T-cell (primary cell): ENCODE measurements at regions not wholly inside any gene's neighbourhood (a gene's known extent, or its start where the extent isn't known, plus 50 kb on each side); places are given as distances from the start of the nearest gene placed in this dataset.
A peak's percentile ranks its signal among the peaks of the same experiment; 100 is the strongest.

ENCODE experiments used
- ATAC-seq, 4 experiments: fragments of 200-7000 bp in 3 of 4; fragments of 150-1000 bp in 1 of 4; cut with Tn5 transposase; replicated peaks in 1 of 4; 1 replicate in 3 of 4; 2 replicates in 1 of 4; pipeline ENCODE4 v1.10.0; 2021; ENCODE audit warnings: moderate library complexity in 3 of 4, mild to moderate bottlenecking in 2 of 4, moderate number of reproducible peaks in 1 of 4
- CTCF ChIA-PET, 2 donors: fragments of 300-600 bp; sonication (Branson Sonifier 250); formaldehyde crosslinking; loops; one replicate each; lab custom pipeline; 2022; ENCODE audit warnings: antibody characterized with exemption in 2 of 2; lab: Charles Lee
- POLR2A ChIA-PET, 2 donors: fragments of 300-600 bp; sonication (Branson Sonifier 250); formaldehyde crosslinking; loops; one replicate each; lab custom pipeline; 2022; ENCODE audit warnings: antibody characterized with exemption in 2 of 2; lab: Charles Lee
- DNase-seq, 35 experiments: peaks; one replicate each; pipeline versions ENCODE4 v3.0.0 to v3.0.0-alpha.2; 2013 to 2023
- H3K27ac ChIP-seq: one replicate; pipeline ENCODE4 v1.5.1; 2013; ENCODE audit warnings: low read length
- H3K27me3 ChIP-seq, 2 experiments: replicated peaks in 1 of 2; 1 replicate in 1 of 2; 2 replicates in 1 of 2; pipeline versions ENCODE4 v1.6.1 to v1.7.0; 2013; ENCODE audit warnings: low read length in 1 of 2, mixed read lengths in 1 of 2; ENCODE audit not compliant: control insufficient read depth in 2 of 2, insufficient read depth in 2 of 2; ENCODE audit errors: extremely low read depth in 1 of 2
- H3K36me3 ChIP-seq, 2 donors: 1 replicate in 1 of 2; 2 replicates in 1 of 2; pipeline versions ENCODE4 v1.6.1 to v1.7.0; 2013; ENCODE audit warnings: low read length in 1 of 2; ENCODE audit not compliant: control insufficient read depth in 2 of 2, insufficient read depth in 1 of 2; ENCODE audit errors: extremely low read depth in 1 of 2
- H3K4me1 ChIP-seq, 2 experiments: 1 replicate in 1 of 2; 2 replicates in 1 of 2; pipeline versions ENCODE4 v1.6.1 to v1.7.0; 2013; ENCODE audit warnings: low read length in 2 of 2, mixed read lengths in 1 of 2; ENCODE audit not compliant: insufficient read depth in 2 of 2, control insufficient read depth in 1 of 2; ENCODE audit errors: extremely low read depth in 1 of 2
- H3K4me3 ChIP-seq, 2 donors: 1 replicate in 1 of 2; 2 replicates in 1 of 2; pipeline versions ENCODE4 v1.5.1 to v1.7.0; 2013; ENCODE audit warnings: mild to moderate bottlenecking in 2 of 2, low read length in 1 of 2, moderate library complexity in 1 of 2; ENCODE audit not compliant: control insufficient read depth in 1 of 2; ENCODE audit errors: extremely low read depth in 1 of 2
- H3K9me3 ChIP-seq: 2 replicates; pipeline ENCODE4 v1.7.0; 2013
- H3K27ac Mint-ChIP-seq, 2 donors: one replicate each; pipeline ENCODE4 v1.8.0; 2020 to 2021; ENCODE audit warnings: mild to moderate bottlenecking in 2 of 2, mixed read lengths in 2 of 2
- H3K27me3 Mint-ChIP-seq, 2 donors: one replicate each; pipeline ENCODE4 v1.8.0; 2021 to 2022; ENCODE audit warnings: mixed read lengths in 2 of 2
- H3K36me3 Mint-ChIP-seq: one replicate; pipeline ENCODE4 v1.8.0; 2021; ENCODE audit warnings: mixed read lengths
- H3K4me1 Mint-ChIP-seq, 3 donors: one replicate each; pipeline ENCODE4 v1.8.0; 2020 to 2022; ENCODE audit warnings: mixed read lengths in 3 of 3, mild to moderate bottlenecking in 1 of 3
- H3K4me3 Mint-ChIP-seq, 3 donors: one replicate each; pipeline ENCODE4 v1.8.0; 2020 to 2022; ENCODE audit warnings: mild to moderate bottlenecking in 3 of 3, mixed read lengths in 3 of 3, moderate library complexity in 3 of 3
- H3K9me3 Mint-ChIP-seq, 3 donors: one replicate each; pipeline ENCODE4 v1.8.0; 2020 to 2022; ENCODE audit warnings: mixed read lengths in 3 of 3
- WGBS: methylation state at CpG from one replicate; pipeline ENCODE4 v1.1.5; 2013; ENCODE audit warnings: missing lambda C conversion rate; ENCODE audit not compliant: insufficient coverage; 5-methylcytosine and 5-hydroxymethylcytosine counted together

DNA sequence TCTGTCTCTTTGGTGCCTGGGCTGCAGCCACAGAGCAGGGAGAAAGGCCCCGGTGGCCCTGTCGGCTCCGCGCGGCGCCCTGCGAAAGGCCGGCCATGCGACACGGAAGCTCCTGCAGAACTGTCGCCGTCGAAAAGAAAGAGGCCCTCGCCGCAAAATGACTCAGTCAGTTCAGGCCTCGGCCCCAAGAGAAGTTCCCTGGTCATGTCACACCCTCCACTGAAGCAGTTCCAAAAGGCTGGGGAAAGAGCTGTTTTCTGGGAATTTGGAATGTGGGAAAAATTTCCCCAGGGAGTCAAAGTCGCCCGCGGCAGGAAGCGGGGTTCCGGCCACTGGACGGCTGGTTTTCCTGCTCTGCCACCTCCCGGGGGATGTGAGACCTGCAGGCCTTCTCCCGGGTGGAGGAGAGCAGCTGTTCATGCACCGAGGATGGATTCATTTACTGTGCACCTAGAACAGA lies 115.8 kb upstream of the ZNF678 start:
- no peaks in the 10 kb centered on the region for H3K36me3 Mint-ChIP-seq
- H3K4me1 Mint-ChIP-seq, result no peaks in the 10 kb centered on the region
- CTCF ChIA-PET, result no interaction called here
- POLR2A ChIA-PET, result interaction anchor here in 1 of 2 donors (0.5 kb wide), 1 partner anchor 916 kb away, joined by 3 read pairs; no protein-coding TSS in a partner anchor
- 61% methylated on average over 20 of the region's 25 CpGs for WGBS
- no peak overlapping the region for H3K27ac ChIP-seq
- H3K27me3 ChIP-seq, result peaks cover 0 to 29% of the 10 kb centered on the region in 2 experiments
- H3K4me3 ChIP-seq, result no peak overlapping the region
- no peaks in the 10 kb centered on the region for H3K9me3 Mint-ChIP-seq
- DNase-seq (no peak), ATAC-seq (no peak)
- peaks cover 44 to 50% of the 10 kb centered on the region in 2 donors for H3K27me3 Mint-ChIP-seq
- no peak overlapping the region for H3K4me3 Mint-ChIP-seq
- no peaks in the 10 kb centered on the region for H3K36me3 ChIP-seq
- no peak overlapping the region for H3K27ac Mint-ChIP-seq
- H3K9me3 ChIP-seq, result no peaks in the 10 kb centered on the region
- no peaks in the 10 kb centered on the region for H3K4me1 ChIP-seq

DNA sequence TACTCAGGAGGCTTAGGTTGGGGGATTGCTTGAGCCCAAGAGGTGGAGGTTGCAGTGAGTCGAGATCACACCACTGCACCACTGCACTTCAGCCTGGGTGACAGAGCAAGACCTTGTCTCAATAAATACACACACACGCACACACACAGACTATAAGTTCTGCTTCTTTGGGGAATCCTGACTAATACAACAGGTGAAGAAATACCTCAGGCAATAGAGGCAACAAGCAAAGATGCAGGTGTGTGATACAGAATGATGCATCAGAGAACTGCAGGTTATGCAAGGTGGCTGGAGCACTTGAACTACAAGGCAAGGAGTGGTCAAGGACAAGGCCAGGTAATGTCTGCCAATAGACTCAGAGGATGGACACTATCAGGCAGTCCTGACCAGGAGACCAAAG lies 117.6 kb upstream of the ZNF678 start:
- H3K27ac ChIP-seq, result no peak overlapping the region
- Mint-ChIP-seq H3K36me3 (no peaks in the 10 kb centered on the region), H3K4me1 (no peaks in the 10 kb centered on the region), H3K27ac (no peak overlapping the region), H3K4me3 (no peak overlapping the region), H3K9me3 (no peaks in the 10 kb centered on the region), H3K27me3 (peaks cover 40 to 43% of the 10 kb centered on the region in 2 donors)
- H3K27me3 ChIP-seq, result peaks cover 0 to 20% of the 10 kb centered on the region in 2 experiments
- no peaks in the 10 kb centered on the region for H3K4me1 ChIP-seq
- ChIA-PET CTCF (interaction anchor here in 1 of 2 donors (0.6 to 0.9 kb wide), 3 partner anchors 13 to 909 kb away, joined by 4 to 5 read pairs (median 5); no protein-coding TSS in a partner anchor), POLR2A (interaction anchor here in 1 of 2 donors (0.6 kb wide), 1 partner anchor 15 kb away, joined by 5 read pairs; no protein-coding TSS in a partner anchor)
- ATAC-seq (no peak), DNase-seq (no peak)
- no peak overlapping the region for H3K4me3 ChIP-seq
- no peaks in the 10 kb centered on the region for H3K9me3 ChIP-seq
- no peaks in the 10 kb centered on the region for H3K36me3 ChIP-seq
- WGBS, result no CpG with 5 or more reads among the region's 2 CpGs

DNA sequence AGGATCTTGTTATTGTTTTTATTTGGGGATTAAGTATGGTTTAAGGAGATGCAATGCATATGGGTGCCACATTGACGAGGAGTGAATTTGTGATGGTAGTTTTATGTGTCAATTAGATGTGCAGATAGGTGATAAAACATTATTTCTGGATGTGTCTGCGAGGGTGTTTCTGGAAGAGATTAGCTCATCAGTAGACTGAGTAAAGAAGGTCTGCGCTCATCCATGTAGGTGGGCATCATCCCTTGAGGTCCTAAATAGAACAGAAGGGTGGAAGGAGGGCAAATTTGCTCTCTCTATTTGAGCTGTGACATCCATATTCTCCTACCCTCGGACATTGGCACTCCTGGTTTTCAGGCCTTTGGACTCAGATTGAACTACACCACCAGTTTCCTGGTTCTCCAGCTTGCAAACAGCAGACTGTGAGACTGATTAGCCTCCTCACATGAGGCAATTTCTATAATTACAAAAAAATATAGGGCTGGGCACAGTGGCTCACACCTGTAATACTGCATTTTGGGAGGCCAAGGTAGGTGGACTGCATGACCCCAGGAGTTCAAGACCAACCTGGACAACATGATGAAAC lies 118.2 kb upstream of the ZNF678 start:
- no peak overlapping the region for H3K27ac ChIP-seq
- no peak overlapping the region for H3K4me3 Mint-ChIP-seq
- H3K4me1 ChIP-seq, result no peaks in the 10 kb centered on the region
- WGBS, result 65% methylated on average over 2 of the region's 4 CpGs
- peaks cover 0 to 19% of the 10 kb centered on the region in 2 experiments for H3K27me3 ChIP-seq
- H3K9me3 ChIP-seq, result no peaks in the 10 kb centered on the region
- DNase-seq, result no peak
- H3K36me3 Mint-ChIP-seq, result no peaks in the 10 kb centered on the region
- no peak overlapping the region for H3K4me3 ChIP-seq
- CTCF ChIA-PET, result interaction anchor here in 1 of 2 donors (0.6 to 0.9 kb wide), 3 partner anchors 14 to 909 kb away, joined by 4 to 5 read pairs (median 5); no protein-coding TSS in a partner anchor
- no peaks in the 10 kb centered on the region for H3K36me3 ChIP-seq
- no peak overlapping the region for H3K27ac Mint-ChIP-seq
- no peaks in the 10 kb centered on the region for H3K9me3 Mint-ChIP-seq
- no peak for ATAC-seq
- H3K4me1 Mint-ChIP-seq, result no peaks in the 10 kb centered on the region
- peaks cover 42 to 44% of the 10 kb centered on the region in 2 donors for H3K27me3 Mint-ChIP-seq
- POLR2A ChIA-PET, result interaction anchor here in 1 of 2 donors (0.6 kb wide), 1 partner anchor 15 kb away, joined by 5 read pairs; no protein-coding TSS in a partner anchor

DNA sequence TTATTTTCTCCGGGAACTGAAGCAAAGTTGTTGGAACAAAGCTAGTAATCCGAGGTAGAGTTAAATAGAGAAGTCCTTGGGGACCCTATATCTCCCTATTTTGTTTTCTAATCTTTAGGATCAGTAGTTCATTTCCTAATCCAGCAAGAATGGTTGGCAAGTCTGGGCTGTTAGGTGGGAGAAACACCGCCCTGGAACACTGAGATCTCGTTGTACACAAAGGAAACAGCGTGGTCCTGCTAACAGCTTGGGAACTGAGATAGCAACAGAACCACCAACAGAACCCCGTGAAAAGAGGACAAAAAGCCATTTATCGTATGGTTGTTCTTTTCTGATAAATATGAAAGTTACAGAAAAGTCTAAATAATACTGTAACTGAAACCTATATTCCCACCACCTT lies 121.9 kb upstream of the CDC42BPA start:
- Mint-ChIP-seq H3K27ac (no peak overlapping the region), H3K36me3 (no peaks in the 10 kb centered on the region), H3K27me3 (peaks cover 41% of the 10 kb centered on the region in 2 donors), H3K4me3 (no peak overlapping the region), H3K9me3 (no peaks in the 10 kb centered on the region), H3K4me1 (peaks cover 0 to 5% (median 2%) of the 10 kb centered on the region in 3 donors)
- no peak overlapping the region for H3K4me3 ChIP-seq
- ChIA-PET POLR2A (no interaction called here), CTCF (no interaction called here)
- no peak overlapping the region for H3K27ac ChIP-seq
- ATAC-seq (no peak), DNase-seq (no peak)
- no peaks in the 10 kb centered on the region for H3K36me3 ChIP-seq
- H3K27me3 ChIP-seq, result peaks cover 0 to 16% of the 10 kb centered on the region in 2 experiments
- no peaks in the 10 kb centered on the region for H3K4me1 ChIP-seq
- no CpG with 5 or more reads among the region's 7 CpGs for WGBS
- no peaks in the 10 kb centered on the region for H3K9me3 ChIP-seq

DNA sequence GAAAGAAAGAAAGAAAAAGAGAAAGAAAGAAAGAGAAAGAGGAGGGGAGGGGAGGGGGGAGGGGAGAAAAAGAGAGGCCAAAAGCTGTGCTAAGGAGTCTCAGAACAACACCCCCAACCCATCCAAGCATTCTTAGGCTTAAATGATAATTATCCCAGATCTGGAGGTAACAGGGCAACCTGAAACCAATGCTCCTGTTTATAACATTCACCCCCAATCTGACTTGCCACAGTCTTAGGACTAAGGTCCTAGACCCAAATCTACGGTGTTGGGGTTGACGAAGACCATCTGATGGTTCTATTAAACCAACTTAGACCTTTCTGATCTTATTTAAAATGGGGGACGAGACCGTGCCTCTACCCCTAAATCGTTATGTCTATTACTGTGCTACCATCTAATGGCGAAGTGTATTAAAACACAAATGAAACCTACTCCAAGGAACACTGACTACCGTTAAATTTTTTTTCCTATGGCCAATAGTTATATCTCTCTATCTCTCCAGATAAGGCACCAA lies 119.3 kb upstream of the CDC42BPA start:
- DNase-seq, result peak in 1 of 35 experiments; percentile 22
- WGBS, result 0% methylated on average over 1 of the region's 7 CpGs
- ATAC-seq, result no peak
- Histone ChIP-seq H3K9me3 (no peaks in the 10 kb centered on the region), H3K36me3 (no peaks in the 10 kb centered on the region), H3K4me1 (no peaks in the 10 kb centered on the region), H3K27me3 (peaks cover 0 to 16% of the 10 kb centered on the region in 2 experiments), H3K4me3 (no peak overlapping the region), H3K27ac (no peak overlapping the region)
- Mint-ChIP-seq H3K27me3 (peaks cover 30 to 46% of the 10 kb centered on the region in 2 donors), H3K4me3 (no peak overlapping the region), H3K36me3 (no peaks in the 10 kb centered on the region), H3K27ac (no peak overlapping the region), H3K9me3 (no peaks in the 10 kb centered on the region), H3K4me1 (peaks cover 0 to 5% (median 2%) of the 10 kb centered on the region in 3 donors)
- ChIA-PET CTCF (no interaction called here), POLR2A (no interaction called here)

DNA sequence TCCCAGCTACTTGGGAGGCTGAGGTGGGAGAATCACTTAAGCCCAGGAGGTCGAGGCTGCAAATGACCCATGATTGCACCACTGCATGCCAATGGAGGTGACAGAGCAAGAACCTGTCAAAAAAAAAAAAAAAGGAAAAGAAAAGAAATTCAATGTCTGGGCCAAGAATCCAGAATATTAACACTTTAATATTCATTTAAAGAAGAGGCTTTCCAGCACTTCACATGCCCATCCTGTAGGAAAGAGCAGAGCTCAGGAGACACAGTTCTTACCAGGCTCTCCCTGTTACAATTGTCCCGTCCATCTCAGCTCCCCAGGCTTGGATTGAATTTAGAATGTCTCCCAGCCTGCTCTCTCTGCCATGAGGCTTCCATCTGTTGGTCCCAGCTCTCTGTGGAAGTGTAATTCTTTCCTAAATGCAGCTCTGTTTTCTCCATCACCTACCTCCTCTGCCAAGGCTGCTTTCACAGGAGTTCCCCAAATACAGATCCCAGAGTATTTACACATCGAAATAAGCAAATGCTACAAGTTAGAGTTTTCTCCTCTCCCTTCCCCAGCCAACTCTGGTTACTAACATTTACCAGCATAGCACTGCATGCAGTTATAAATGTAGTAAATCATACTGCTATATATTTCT lies 116.6 kb upstream of the CDC42BPA start:
- Histone ChIP-seq H3K36me3 (no peaks in the 10 kb centered on the region), H3K4me1 (no peaks in the 10 kb centered on the region), H3K4me3 (no peak overlapping the region), H3K9me3 (no peaks in the 10 kb centered on the region), H3K27ac (no peak overlapping the region), H3K27me3 (peaks cover 0 to 21% of the 10 kb centered on the region in 2 experiments)
- Mint-ChIP-seq H3K36me3 (no peaks in the 10 kb centered on the region), H3K27ac (no peak overlapping the region), H3K4me1 (peaks cover 0 to 5% (median 2%) of the 10 kb centered on the region in 3 donors), H3K9me3 (no peaks in the 10 kb centered on the region), H3K4me3 (no peak overlapping the region), H3K27me3 (peaks cover 23 to 35% of the 10 kb centered on the region in 2 donors)
- ATAC-seq (no peak), DNase-seq (no peak)
- WGBS, result no CpG with 5 or more reads among the region's 3 CpGs
- ChIA-PET POLR2A (no interaction called here), CTCF (interaction anchor here in 1 of 2 donors (0.7 kb wide), 1 partner anchor 529 kb away, joined by 3 read pairs; no protein-coding TSS in a partner anchor)
